ENCODE measurements at regions not wholly inside any gene's neighbourhood (a gene's known extent, or its start where the extent isn't known, plus 50 kb on each side); places are given as distances from the start of the nearest gene placed in this dataset.

- Histone ChIP-seq H3K9me1 (replicated peaks; ENCODE audit: control insufficient read depth, extremely low read depth, insufficient read depth, low read length) (no peaks in the 10 kb centered on the region), H3K9ac (replicated peaks; ENCODE audit: extremely low read depth, insufficient read depth, low read length) (no peak overlapping the region), H3K4me1 (ENCODE audit: control insufficient read depth, extremely low read depth, insufficient read depth, low read length) (no peaks in the 10 kb centered on the region), H3K4me2 (ENCODE audit: insufficient read depth, low read length) (no peak overlapping the region), H4K20me1 (replicated peaks; ENCODE audit: control insufficient read depth, extremely low read depth, insufficient read depth, low read length) (no peaks in the 10 kb centered on the region), H3K79me2 (ENCODE audit: control insufficient read depth, insufficient read depth, low read length) (no peaks in the 10 kb centered on the region), H3K9me3 (replicated peaks; ENCODE audit: control insufficient read depth, insufficient read depth, low read length) (no peaks in the 10 kb centered on the region), H3K36me3 (ENCODE audit: control insufficient read depth in 2 of 2, extremely low read depth in 1 of 2, insufficient read depth in 2 of 2, low read length in 2 of 2) (no peaks in the 10 kb centered on the region), H3K27me3 (ENCODE audit: control insufficient read depth in 2 of 2, insufficient read depth in 2 of 2, low read length in 2 of 2) (no peaks in the 10 kb centered on the region), H3K27ac (ENCODE audit: insufficient read depth, low read depth, low read length) (no peak overlapping the region), H2AFZ (ENCODE audit: low read depth, low read length) (no peak overlapping the region), H3K4me3 (replicated peaks in 1 of 3; ENCODE audit: insufficient read depth in 1 of 3, low read depth in 1 of 3, low read length in 3 of 3) (no peak overlapping the region)
- FAIRE-seq = no peak
- DNase-seq (ENCODE audit: low read depth, low spot score) = no peak
- intact Hi-C loops (cut with micrococcal nuclease) = no loop called here
- TF ChIP-seq, protein P1, sequence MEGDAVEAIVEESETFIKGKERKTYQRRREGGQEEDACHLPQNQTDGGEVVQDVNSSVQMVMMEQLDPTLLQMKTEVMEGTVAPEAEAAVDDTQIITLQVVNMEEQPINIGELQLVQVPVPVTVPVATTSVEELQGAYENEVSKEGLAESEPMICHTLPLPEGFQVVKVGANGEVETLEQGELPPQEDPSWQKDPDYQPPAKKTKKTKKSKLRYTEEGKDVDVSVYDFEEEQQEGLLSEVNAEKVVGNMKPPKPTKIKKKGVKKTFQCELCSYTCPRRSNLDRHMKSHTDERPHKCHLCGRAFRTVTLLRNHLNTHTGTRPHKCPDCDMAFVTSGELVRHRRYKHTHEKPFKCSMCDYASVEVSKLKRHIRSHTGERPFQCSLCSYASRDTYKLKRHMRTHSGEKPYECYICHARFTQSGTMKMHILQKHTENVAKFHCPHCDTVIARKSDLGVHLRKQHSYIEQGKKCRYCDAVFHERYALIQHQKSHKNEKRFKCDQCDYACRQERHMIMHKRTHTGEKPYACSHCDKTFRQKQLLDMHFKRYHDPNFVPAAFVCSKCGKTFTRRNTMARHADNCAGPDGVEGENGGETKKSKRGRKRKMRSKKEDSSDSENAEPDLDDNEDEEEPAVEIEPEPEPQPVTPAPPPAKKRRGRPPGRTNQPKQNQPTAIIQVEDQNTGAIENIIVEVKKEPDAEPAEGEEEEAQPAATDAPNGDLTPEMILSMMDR (IDR thresholded peaks at IDR 0.05; ENCODE audit: extremely low read depth in 1 of 2, insufficient read depth in 1 of 2, low read depth in 1 of 2, low read length in 2 of 2) = no peak
- no peak for TF ChIP-seq POLR2AphosphoS5 (IDR thresholded peaks at IDR 0.05; ENCODE audit: insufficient read depth, low read depth, low read length)
- TF ChIP-seq JUN (IDR thresholded peaks at IDR 0.05; ENCODE audit: borderline replicate concordance, insufficient read depth, insufficient read length, low read depth) = no peak
- TF ChIP-seq MYC (IDR thresholded peaks at IDR 0.05; ENCODE audit: low read depth, low read length) = no peak
- no peak for TF ChIP-seq POLR2A (IDR thresholded peaks at IDR 0.05; ENCODE audit: low read depth, low read length)
- BruUV-seq (replicated peaks) = no TSS peak
- dilution Hi-C loops (cut with MboI; ENCODE audit: extremely low pct_ligation_motif_present, low sequenced_read_pairs) = no loop called here
- ChIA-PET CTCF (no interaction called here), POLR2A (no interaction called here)
Observed at GRCh38 chr7:42338231-42338915, 101.4 kb upstream of the GLI3 start.

DNA sequence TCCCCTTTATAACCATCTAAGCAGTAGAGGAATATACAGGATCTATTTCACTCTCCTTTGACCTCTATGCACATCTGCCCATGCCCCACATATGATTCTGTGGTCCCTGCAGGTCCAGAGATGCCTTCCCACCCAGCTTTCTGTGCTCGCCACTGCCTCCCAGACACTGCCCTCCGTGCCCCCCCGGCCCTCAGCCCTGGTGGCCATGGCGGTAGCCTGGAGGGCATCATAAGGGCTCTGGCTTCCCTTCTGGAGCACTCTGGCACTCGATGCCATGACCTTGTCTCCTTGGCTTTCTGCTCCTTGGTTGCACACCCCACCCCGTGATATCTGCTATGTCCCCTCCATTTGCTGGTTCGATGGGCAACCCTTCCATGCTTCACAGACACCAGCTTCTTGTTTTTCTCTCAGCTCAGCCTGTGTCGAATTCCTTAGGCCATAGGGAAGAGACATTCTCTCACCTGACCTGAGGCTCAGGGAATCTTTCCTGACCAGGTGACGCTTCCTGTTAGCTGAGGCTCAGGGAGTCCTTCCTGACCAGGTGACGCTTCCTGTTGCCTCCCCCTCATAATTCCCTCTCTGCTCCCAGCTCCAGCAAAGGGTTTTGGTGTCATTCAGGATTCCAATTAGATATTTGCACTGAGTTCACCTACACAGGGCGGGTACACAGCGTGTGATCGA, 100.4 kb upstream of the GLI3 start:
- Histone ChIP-seq H3K4me2 (ENCODE audit: insufficient read depth, low read length) (no peak overlapping the region), H3K4me1 (ENCODE audit: control insufficient read depth, extremely low read depth, insufficient read depth, low read length) (no peaks in the 10 kb centered on the region), H3K4me3 (replicated peaks in 1 of 3; ENCODE audit: insufficient read depth in 1 of 3, low read depth in 1 of 3, low read length in 3 of 3) (no peak overlapping the region), H3K9ac (replicated peaks; ENCODE audit: extremely low read depth, insufficient read depth, low read length) (no peak overlapping the region), H3K9me1 (replicated peaks; ENCODE audit: control insufficient read depth, extremely low read depth, insufficient read depth, low read length) (no peaks in the 10 kb centered on the region), H2AFZ (ENCODE audit: low read depth, low read length) (no peak overlapping the region), H3K79me2 (ENCODE audit: control insufficient read depth, insufficient read depth, low read length) (no peaks in the 10 kb centered on the region), H3K27ac (ENCODE audit: insufficient read depth, low read depth, low read length) (no peak overlapping the region), H3K9me3 (replicated peaks; ENCODE audit: control insufficient read depth, insufficient read depth, low read length) (no peaks in the 10 kb centered on the region), H3K36me3 (ENCODE audit: control insufficient read depth in 2 of 2, extremely low read depth in 1 of 2, insufficient read depth in 2 of 2, low read length in 2 of 2) (no peaks in the 10 kb centered on the region), H4K20me1 (replicated peaks; ENCODE audit: control insufficient read depth, extremely low read depth, insufficient read depth, low read length) (no peaks in the 10 kb centered on the region), H3K27me3 (ENCODE audit: control insufficient read depth in 2 of 2, insufficient read depth in 2 of 2, low read length in 2 of 2) (no peaks in the 10 kb centered on the region)
- no TSS peak for BruUV-seq (replicated peaks)
- TF ChIP-seq GATA2 (IDR thresholded peaks at IDR 0.05; ENCODE audit: insufficient read depth, insufficient read length, low read depth, low read length) (no peak), POLR2A (IDR thresholded peaks at IDR 0.05; ENCODE audit: low read depth, low read length) (no peak), MYC (IDR thresholded peaks at IDR 0.05; ENCODE audit: low read depth, low read length) (no peak), EZH2 (IDR thresholded peaks at IDR 0.05; ENCODE audit: borderline replicate concordance, low read depth, low read length, severe bottlenecking) (no peak), MAX (IDR thresholded peaks at IDR 0.05; ENCODE audit: insufficient read depth, insufficient read length) (no peak), JUN (IDR thresholded peaks at IDR 0.05; ENCODE audit: borderline replicate concordance, insufficient read depth, insufficient read length, low read depth) (no peak), POLR2AphosphoS5 (IDR thresholded peaks at IDR 0.05; ENCODE audit: insufficient read depth, low read depth, low read length) (no peak), FOS (IDR thresholded peaks at IDR 0.05; ENCODE audit: borderline replicate concordance, insufficient read depth, low read length) (no peak)
- TF ChIP-seq, protein P1 (IDR thresholded peaks at IDR 0.05; ENCODE audit: extremely low read depth in 1 of 2, insufficient read depth in 1 of 2, low read depth in 1 of 2, low read length in 2 of 2) = no peak
- dilution Hi-C loops (cut with MboI; ENCODE audit: extremely low pct_ligation_motif_present, low sequenced_read_pairs) (no loop called here), intact Hi-C loops (cut with micrococcal nuclease) (no loop called here)
- ChIA-PET CTCF (no interaction called here), POLR2A (no interaction called here)
- FAIRE-seq = no peak
- DNase-seq (ENCODE audit: low read depth, low spot score) = no peak
